Hematopoietic multipotent progenitor cell treated with erythropoietin and hydrocortisone succinate and interleukin-3 and kit ligand, for 17 days (in vitro differentiated cells): ENCODE measurements at regions not wholly inside any gene's neighbourhood (a gene's known extent, or its start where the extent isn't known, plus 50 kb on each side); places are given as distances from the start of the nearest gene placed in this dataset.

Source experiments
- DNase-seq: peaks from one replicate; pipeline ENCODE4 v3.0.0-alpha.2; 2015; ENCODE audit warnings: low spot score

- no peak for DNase-seq
Measured at GRCh38 chr9:109912726-109913460, 132.9 kb downstream of the PALM2AKAP2 start.

GRCh38 chr9:109913461-109913810 is 133.4 kb downstream of the PALM2AKAP2 start:
- no peak for DNase-seq

GRCh38 chr9:109914280-109915027 is 134.5 kb downstream of the PALM2AKAP2 start:
- DNase-seq: no peak

GRCh38 chr9:109916316-109916715 is 136.3 kb downstream of the PALM2AKAP2 start:
- DNase-seq: no peak

GRCh38 chr9:109918339-109919163 is 138.6 kb downstream of the PALM2AKAP2 start:
- no peak for DNase-seq

GRCh38 chr9:109919736-109920408 is 139.9 kb downstream of the PALM2AKAP2 start:
- DNase-seq: no peak

GRCh38 chr9:109922617-109923470 is 142.8 kb downstream of the PALM2AKAP2 start:
- no peak for DNase-seq

- DNase-seq: no peak
Measured at GRCh38 chr9:109923471-109923760, 143.4 kb downstream of the PALM2AKAP2 start.

- no peak for DNase-seq
Measured at GRCh38 chr9:109923806-109924205, 143.8 kb downstream of the PALM2AKAP2 start.

GRCh38 chr9:109925799-109926198 is 145.8 kb downstream of the PALM2AKAP2 start:
- DNase-seq: no peak

GRCh38 chr9:109926421-109926869 is 146.4 kb downstream of the PALM2AKAP2 start:
- no peak for DNase-seq

GRCh38 chr9:109931623-109932022 is 151.6 kb downstream of the PALM2AKAP2 start:
- no peak for DNase-seq

- no peak for DNase-seq
Measured at GRCh38 chr9:109934136-109934856, 154.3 kb downstream of the PALM2AKAP2 start.

GRCh38 chr9:109934857-109935215 is 154.8 kb downstream of the PALM2AKAP2 start:
- DNase-seq: no peak

- no peak for DNase-seq
Measured at GRCh38 chr9:109935406-109936087, 155.5 kb downstream of the PALM2AKAP2 start.

GRCh38 chr9:109937861-109938453 is 158.0 kb downstream of the PALM2AKAP2 start:
- DNase-seq: no peak

- no peak for DNase-seq
Measured at GRCh38 chr9:109939698-109940342, 159.8 kb downstream of the PALM2AKAP2 start.

- DNase-seq: no peak
Measured at GRCh38 chr9:109940561-109940960, 160.6 kb downstream of the PALM2AKAP2 start.

- DNase-seq: no peak
Measured at GRCh38 chr9:109941771-109942170, 161.8 kb downstream of the PALM2AKAP2 start.
